Endothelial cell of umbilical vein (primary cell): ENCODE measurements at regions not wholly inside any gene's neighbourhood (a gene's known extent, or its start where the extent isn't known, plus 50 kb on each side); places are given as distances from the start of the nearest gene placed in this dataset.

ENCODE experiments used
- BruUV-seq: library from RNA; stranded (reverse); fragments of 400-500 nt; replicated peaks from 2 replicates; lab custom pipeline; 2021; lab: Mats Ljungman, UMichigan
- CTCF ChIA-PET: fragments of 300-600, 350-600 bp; sonication (Branson Sonifier 250); formaldehyde crosslinking; loops from one replicate; lab custom pipeline; 2021; ENCODE audit warnings: antibody characterized with exemption, inconsistent platforms; lab: Charles Lee
- POLR2A ChIA-PET: fragments of 300-600, 350-600 bp; sonication (Branson Sonifier 250); formaldehyde crosslinking; loops from one replicate; lab custom pipeline; 2021; ENCODE audit warnings: antibody characterized with exemption, inconsistent platforms; lab: Charles Lee
- DNase-seq: peaks from one replicate; pipeline ENCODE4 v3.0.0-alpha.2; 2011; ENCODE audit warnings: low read depth, low spot score
- FAIRE-seq: peaks from 2 replicates; lab custom pipeline; 2011; peaks lifted over from hg19 to GRCh38; lab: Jason Lieb, UNC
- H2AFZ ChIP-seq: 2 replicates; pipeline ENCODE4 v1.6.0; 2012; ENCODE audit warnings: low read depth, low read length, control low read depth, inconsistent platforms
- H3K27ac ChIP-seq: 2 replicates; pipeline ENCODE4 v1.5.1; 2011; ENCODE audit warnings: low read depth, mild to moderate bottlenecking, control low read depth, low read length, moderate library complexity; ENCODE audit not compliant: insufficient read depth
- H3K27me3 ChIP-seq, 2 experiments: 2 replicates each; pipeline versions ENCODE4 v1.6.0 to v1.6.1; 2011; ENCODE audit warnings: low read length in 2 of 2, mixed read lengths in 1 of 2; ENCODE audit not compliant: control insufficient read depth in 2 of 2, insufficient read depth in 2 of 2
- H3K36me3 ChIP-seq, 2 experiments: 2 replicates in 1 of 2; 3 replicates in 1 of 2; pipeline ENCODE4 v1.5.1; 2011; ENCODE audit warnings: low read length in 2 of 2, mild to moderate bottlenecking in 1 of 2, moderate library complexity in 1 of 2; ENCODE audit not compliant: control insufficient read depth in 2 of 2, insufficient read depth in 2 of 2; ENCODE audit errors: extremely low read depth in 1 of 2
- H3K4me1 ChIP-seq: 3 replicates; pipeline ENCODE4 v1.5.1; 2011; ENCODE audit warnings: mild to moderate bottlenecking, low read length; ENCODE audit not compliant: control insufficient read depth, insufficient read depth; ENCODE audit errors: extremely low read depth
- H3K4me2 ChIP-seq: 2 replicates; pipeline ENCODE4 v1.6.1; 2011; ENCODE audit warnings: low read length, control low read depth, mixed read lengths; ENCODE audit not compliant: insufficient read depth
- H3K4me3 ChIP-seq, 3 experiments: fragments of 200-600 bp in 1 of 3; sonication (generic), shearing (Covaris generic) in 1 of 3; replicated peaks in 1 of 3; 2 replicates each; pipeline ENCODE4 v1.5.1; 2011 to 2016; ENCODE audit warnings: control low read depth in 3 of 3, low read length in 3 of 3, mild to moderate bottlenecking in 2 of 3, inconsistent platforms in 1 of 3, low read depth in 1 of 3, moderate library complexity in 1 of 3; ENCODE audit not compliant: insufficient read depth in 1 of 3
- H3K79me2 ChIP-seq: 2 replicates; pipeline ENCODE4 v1.6.0; 2012; ENCODE audit warnings: low read length, inconsistent platforms; ENCODE audit not compliant: control insufficient read depth, insufficient read depth
- H3K9ac ChIP-seq: replicated peaks from 2 replicates; pipeline ENCODE3; 2011; ENCODE audit warnings: low read length, control low read depth; ENCODE audit not compliant: insufficient read depth; ENCODE audit errors: extremely low read depth
- H3K9me1 ChIP-seq: replicated peaks from 3 replicates; pipeline ENCODE4 v1.6.0; 2011; ENCODE audit warnings: mild to moderate bottlenecking, low read length; ENCODE audit not compliant: control insufficient read depth, insufficient read depth; ENCODE audit errors: extremely low read depth
- H3K9me3 ChIP-seq: replicated peaks from 2 replicates; pipeline ENCODE4 v1.5.1; 2012; ENCODE audit warnings: low read length, inconsistent platforms; ENCODE audit not compliant: control insufficient read depth, insufficient read depth
- H4K20me1 ChIP-seq: replicated peaks from 2 replicates; pipeline ENCODE3; 2011; ENCODE audit warnings: mild to moderate bottlenecking, low read length; ENCODE audit not compliant: control insufficient read depth, insufficient read depth; ENCODE audit errors: extremely low read depth
- EZH2 ChIP-seq: IDR thresholded peaks from 2 replicates; pipeline ENCODE4 v1.6.1; 2012; ENCODE audit warnings: borderline replicate concordance, low read depth, mild to moderate bottlenecking, moderate library complexity, low read length, inconsistent platforms; ENCODE audit not compliant: severe bottlenecking
- FOS ChIP-seq: IDR thresholded peaks from 2 replicates; pipeline ENCODE4 v1.6.1; 2011; ENCODE audit warnings: mild to moderate bottlenecking, low read length, moderate library complexity, borderline replicate concordance; ENCODE audit not compliant: insufficient read depth
- GATA2 ChIP-seq: IDR thresholded peaks from 2 replicates; pipeline ENCODE4 v1.7.0; 2011; ENCODE audit warnings: low read depth, mild to moderate bottlenecking, moderate library complexity, mixed read lengths, low read length; ENCODE audit not compliant: insufficient read length, insufficient read depth
- JUN ChIP-seq: IDR thresholded peaks from 2 replicates; pipeline ENCODE4 v1.6.1; 2011; ENCODE audit warnings: borderline replicate concordance, low read depth; ENCODE audit not compliant: insufficient read length, insufficient read depth
- MYC ChIP-seq: IDR thresholded peaks from one replicate; pipeline ENCODE4 v1.6.1; 2011; ENCODE audit warnings: mild to moderate bottlenecking, low read depth, low read length
- POLR2A ChIP-seq: IDR thresholded peaks from 2 replicates; pipeline ENCODE4 v1.6.1; 2012; ENCODE audit warnings: low read depth, mild to moderate bottlenecking, control low read depth, low read length
- POLR2AphosphoS5 ChIP-seq: IDR thresholded peaks from 2 replicates; pipeline ENCODE4 v1.6.1; 2012; ENCODE audit warnings: low read depth, mild to moderate bottlenecking, control low read depth, low read length, moderate library complexity; ENCODE audit not compliant: insufficient read depth
- dilution Hi-C: fragments of 300-500 bp; cut with MboI; formaldehyde crosslinking; loops from one replicate; pipeline ENCODE4 v1.15.0; 2019; ENCODE audit warnings: low sequenced_read_pairs; ENCODE audit not compliant: extremely low pct_ligation_motif_present
- intact Hi-C: fragments of 100-400 bp; cut with micrococcal nuclease; formaldehyde crosslinking; loops from one replicate; pipeline ENCODE4 v1.10.0; 2022
- TF ChIP-seq, protein P1 (sequence below): IDR thresholded peaks from 2 replicates; pipeline ENCODE4 v1.6.1; 2011; ENCODE audit not compliant: insufficient read depth, insufficient read length
- TF ChIP-seq, protein P2 (sequence below), 2 donors: IDR thresholded peaks; 1 replicate in 1 of 2; 2 replicates in 1 of 2; pipeline ENCODE4 v1.5.1; 2011; ENCODE audit warnings: low read length in 2 of 2, mild to moderate bottlenecking in 2 of 2, moderate library complexity in 2 of 2, control low read depth in 1 of 2, inconsistent platforms in 1 of 2, low read depth in 1 of 2; ENCODE audit not compliant: insufficient read depth in 1 of 2; ENCODE audit errors: extremely low read depth in 1 of 2

DNA sequence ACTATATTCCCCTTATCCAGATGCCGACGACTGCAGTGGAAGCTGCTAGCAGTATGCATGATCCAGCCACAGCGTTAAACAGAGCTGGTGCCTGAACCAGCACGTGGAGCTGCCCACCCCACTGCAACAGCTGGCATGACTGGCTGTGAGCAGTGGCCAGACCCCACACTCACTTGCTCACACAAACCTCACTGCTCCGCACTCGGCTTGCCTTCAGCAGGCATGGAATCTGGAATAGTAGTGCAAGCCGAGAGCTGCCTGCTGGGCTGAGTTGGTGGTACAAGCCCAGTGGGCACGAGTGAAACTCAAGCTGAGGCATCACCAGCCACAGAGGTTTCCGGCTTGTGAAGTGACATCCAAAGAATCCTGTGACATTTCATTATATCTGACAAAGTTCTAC is 1197.6 kb downstream of the FAM133A start:
- dilution Hi-C loops (no loop called here), intact Hi-C loops (no loop called here)
- FAIRE-seq (no peak), DNase-seq (no peak)
- no peak overlapping the region for H3K4me2 ChIP-seq
- H3K79me2 ChIP-seq, result no peaks in the 10 kb centered on the region
- no peaks in the 10 kb centered on the region for H3K36me3 ChIP-seq
- H3K4me1 ChIP-seq, result no peaks in the 10 kb centered on the region
- no peak overlapping the region for H3K9ac ChIP-seq
- H3K4me3 ChIP-seq, result no peak overlapping the region
- H4K20me1 ChIP-seq, result no peaks in the 10 kb centered on the region
- BruUV-seq, result no TSS peak
- CTCF ChIA-PET, result no interaction called here
- no peak overlapping the region for H2AFZ ChIP-seq
- TF ChIP-seq GATA2 (no peak), EZH2 (no peak), MYC (no peak), POLR2A (no peak), FOS (no peak), JUN (no peak), POLR2AphosphoS5 (no peak)
- TF ChIP-seq, protein P1, sequence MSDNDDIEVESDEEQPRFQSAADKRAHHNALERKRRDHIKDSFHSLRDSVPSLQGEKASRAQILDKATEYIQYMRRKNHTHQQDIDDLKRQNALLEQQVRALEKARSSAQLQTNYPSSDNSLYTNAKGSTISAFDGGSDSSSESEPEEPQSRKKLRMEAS, result no peak
- TF ChIP-seq, protein P2, sequence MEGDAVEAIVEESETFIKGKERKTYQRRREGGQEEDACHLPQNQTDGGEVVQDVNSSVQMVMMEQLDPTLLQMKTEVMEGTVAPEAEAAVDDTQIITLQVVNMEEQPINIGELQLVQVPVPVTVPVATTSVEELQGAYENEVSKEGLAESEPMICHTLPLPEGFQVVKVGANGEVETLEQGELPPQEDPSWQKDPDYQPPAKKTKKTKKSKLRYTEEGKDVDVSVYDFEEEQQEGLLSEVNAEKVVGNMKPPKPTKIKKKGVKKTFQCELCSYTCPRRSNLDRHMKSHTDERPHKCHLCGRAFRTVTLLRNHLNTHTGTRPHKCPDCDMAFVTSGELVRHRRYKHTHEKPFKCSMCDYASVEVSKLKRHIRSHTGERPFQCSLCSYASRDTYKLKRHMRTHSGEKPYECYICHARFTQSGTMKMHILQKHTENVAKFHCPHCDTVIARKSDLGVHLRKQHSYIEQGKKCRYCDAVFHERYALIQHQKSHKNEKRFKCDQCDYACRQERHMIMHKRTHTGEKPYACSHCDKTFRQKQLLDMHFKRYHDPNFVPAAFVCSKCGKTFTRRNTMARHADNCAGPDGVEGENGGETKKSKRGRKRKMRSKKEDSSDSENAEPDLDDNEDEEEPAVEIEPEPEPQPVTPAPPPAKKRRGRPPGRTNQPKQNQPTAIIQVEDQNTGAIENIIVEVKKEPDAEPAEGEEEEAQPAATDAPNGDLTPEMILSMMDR (IDR thresholded peaks at IDR 0.05; ENCODE audit: extremely low read depth in 1 of 2, insufficient read depth in 1 of 2, low read depth in 1 of 2, low read length in 2 of 2), result no peak
- H3K27ac ChIP-seq, result no peak overlapping the region
- no peaks in the 10 kb centered on the region for H3K27me3 ChIP-seq
- POLR2A ChIA-PET, result no interaction called here
- no peaks in the 10 kb centered on the region for H3K9me1 ChIP-seq
- no peaks in the 10 kb centered on the region for H3K9me3 ChIP-seq
